D721Med (cell line): ENCODE measurements at regions not wholly inside any gene's neighbourhood (a gene's known extent, or its start where the extent isn't known, plus 50 kb on each side); places are given as distances from the start of the nearest gene placed in this dataset.

Experiments
- DNase-seq: peaks from one replicate; pipeline ENCODE4 v3.0.0; 2011; ENCODE audit warnings: low spot score; ENCODE audit not compliant: insufficient read length
- FAIRE-seq: peaks from 2 replicates; lab custom pipeline; 2011; peaks lifted over from hg19 to GRCh38; lab: Jason Lieb, UNC
- TF ChIP-seq, protein P1 (sequence below): IDR thresholded peaks from 2 replicates; pipeline ENCODE4 v1.5.1; 2012; ENCODE audit warnings: mild to moderate bottlenecking, control low read depth; ENCODE audit not compliant: insufficient read depth; ENCODE audit errors: missing control alignments

DNA sequence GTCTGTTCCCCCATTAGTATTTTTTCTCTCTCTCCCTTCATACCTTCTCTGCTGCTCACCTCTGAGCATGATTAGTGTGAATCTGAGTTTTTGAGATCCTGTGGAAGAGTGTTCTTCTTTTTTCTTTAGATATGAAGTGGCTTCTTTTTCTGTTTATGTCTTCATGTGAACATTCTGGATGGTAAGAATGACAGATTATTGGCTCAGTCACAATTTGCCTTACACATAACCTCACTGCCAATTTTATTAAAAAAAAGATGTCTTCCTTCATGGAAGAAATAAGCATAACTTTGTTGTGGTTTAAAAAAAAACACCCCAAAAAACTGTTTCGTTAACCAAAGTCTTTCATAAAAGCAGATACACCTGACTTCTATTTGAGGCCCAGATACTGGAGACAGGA, 539.1 kb downstream of the PLCL1 start:
- no peak for FAIRE-seq
- no peak for DNase-seq
- TF ChIP-seq, protein P1, sequence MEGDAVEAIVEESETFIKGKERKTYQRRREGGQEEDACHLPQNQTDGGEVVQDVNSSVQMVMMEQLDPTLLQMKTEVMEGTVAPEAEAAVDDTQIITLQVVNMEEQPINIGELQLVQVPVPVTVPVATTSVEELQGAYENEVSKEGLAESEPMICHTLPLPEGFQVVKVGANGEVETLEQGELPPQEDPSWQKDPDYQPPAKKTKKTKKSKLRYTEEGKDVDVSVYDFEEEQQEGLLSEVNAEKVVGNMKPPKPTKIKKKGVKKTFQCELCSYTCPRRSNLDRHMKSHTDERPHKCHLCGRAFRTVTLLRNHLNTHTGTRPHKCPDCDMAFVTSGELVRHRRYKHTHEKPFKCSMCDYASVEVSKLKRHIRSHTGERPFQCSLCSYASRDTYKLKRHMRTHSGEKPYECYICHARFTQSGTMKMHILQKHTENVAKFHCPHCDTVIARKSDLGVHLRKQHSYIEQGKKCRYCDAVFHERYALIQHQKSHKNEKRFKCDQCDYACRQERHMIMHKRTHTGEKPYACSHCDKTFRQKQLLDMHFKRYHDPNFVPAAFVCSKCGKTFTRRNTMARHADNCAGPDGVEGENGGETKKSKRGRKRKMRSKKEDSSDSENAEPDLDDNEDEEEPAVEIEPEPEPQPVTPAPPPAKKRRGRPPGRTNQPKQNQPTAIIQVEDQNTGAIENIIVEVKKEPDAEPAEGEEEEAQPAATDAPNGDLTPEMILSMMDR = no peak

DNA sequence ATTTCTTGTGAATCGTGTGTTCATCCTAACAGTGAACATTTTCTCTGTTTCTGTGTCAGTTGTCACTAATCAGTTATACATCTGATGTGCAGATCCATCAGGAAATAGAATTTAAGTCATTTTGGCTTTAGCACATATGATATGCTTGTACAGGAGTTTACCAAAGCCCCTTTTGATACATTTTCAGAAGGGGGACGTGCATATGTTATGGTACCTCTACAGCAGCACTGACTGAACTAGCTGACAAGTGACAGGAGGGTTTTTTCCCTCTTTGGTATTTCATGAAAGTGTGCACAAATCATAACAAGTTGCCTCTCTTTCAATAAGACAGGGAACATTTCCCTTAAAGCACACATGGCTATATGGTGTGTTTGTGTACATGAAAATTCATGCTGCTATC, 536.5 kb downstream of the PLCL1 start:
- no peak for FAIRE-seq
- no peak for DNase-seq
- TF ChIP-seq, protein P1 = no peak

DNA sequence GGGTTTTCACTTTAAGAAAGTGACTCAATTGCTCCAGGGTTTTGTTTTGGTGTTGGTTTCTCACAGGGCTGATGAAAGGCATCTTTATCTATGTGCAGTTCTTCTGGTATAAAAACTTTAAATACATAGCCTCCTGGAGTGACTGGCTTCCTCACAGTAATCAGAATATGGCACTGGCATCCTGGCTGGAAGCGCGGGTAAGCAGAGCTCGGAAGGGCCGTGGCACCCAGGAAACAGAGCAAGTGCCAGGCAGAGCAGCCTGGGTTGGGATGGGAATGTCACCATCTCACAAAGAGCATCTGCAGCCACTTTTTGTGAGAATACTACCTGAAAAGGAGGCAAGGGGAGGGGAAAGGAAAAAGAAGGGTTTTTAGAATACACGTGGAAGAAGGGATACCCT, 534.7 kb downstream of the PLCL1 start:
- TF ChIP-seq, protein P1 = no peak
- no peak for FAIRE-seq
- no peak for DNase-seq

DNA sequence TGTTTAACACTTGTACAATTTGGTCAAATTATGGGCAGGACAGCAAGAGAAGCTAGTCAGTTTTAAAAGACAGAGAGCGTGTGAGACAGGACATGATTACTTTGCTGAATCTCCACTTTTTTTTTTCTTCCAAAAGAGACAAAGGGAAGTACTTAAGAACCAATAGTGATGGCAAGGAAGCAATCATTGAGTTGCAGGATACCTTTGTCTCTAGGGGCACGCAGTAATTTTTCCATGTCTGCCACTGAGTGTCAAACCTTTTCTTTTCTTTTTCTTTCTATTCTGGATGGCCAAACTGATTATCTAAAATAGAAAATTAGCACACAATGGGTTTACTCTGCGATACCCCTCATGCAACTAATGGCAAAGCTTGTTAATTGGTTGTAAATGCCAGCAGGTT, 533.0 kb downstream of the PLCL1 start:
- DNase-seq = no peak
- no peak for FAIRE-seq
- TF ChIP-seq, protein P1 = no peak

DNA sequence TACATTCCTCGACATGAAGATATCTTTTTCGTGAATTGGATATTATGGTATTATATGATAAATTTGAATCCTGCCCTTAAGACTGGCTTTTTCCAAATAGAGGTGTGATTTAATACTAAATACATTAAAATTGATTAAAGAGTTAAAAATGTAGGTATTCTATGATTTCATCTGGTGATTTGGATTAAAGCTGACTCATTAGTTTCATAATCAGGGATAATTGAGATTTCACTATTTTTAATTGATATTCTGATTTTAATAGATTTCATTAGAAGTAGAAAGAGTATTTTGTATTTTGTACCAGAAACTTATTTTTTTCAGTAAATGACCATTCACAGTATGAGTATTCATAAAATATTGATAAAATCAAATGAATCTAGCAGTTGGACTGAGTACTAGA, 524.1 kb downstream of the PLCL1 start:
- FAIRE-seq (no peak), DNase-seq (no peak)
- TF ChIP-seq, protein P1 = no peak

DNA sequence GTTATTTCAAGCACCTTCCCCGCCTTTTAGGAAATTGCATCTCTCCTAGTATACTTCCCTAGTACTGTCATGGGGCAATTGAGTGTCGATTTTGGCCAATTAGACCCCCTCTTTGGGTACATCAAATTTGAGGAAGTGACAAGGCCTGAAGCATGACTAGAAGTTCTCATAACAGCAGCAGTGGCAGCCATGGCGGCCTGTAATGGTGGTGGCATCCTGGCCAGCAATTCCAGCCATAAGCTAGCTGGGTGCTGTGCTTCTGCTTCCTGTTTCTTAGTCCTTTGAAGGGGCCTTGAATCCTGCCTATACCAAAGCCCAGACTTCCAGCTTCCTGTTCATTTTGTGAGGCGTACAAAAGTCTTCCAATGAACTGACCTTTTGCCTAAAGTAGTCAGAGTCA, 523.1 kb downstream of the PLCL1 start:
- no peak for FAIRE-seq
- TF ChIP-seq, protein P1 = no peak
- DNase-seq = no peak

DNA sequence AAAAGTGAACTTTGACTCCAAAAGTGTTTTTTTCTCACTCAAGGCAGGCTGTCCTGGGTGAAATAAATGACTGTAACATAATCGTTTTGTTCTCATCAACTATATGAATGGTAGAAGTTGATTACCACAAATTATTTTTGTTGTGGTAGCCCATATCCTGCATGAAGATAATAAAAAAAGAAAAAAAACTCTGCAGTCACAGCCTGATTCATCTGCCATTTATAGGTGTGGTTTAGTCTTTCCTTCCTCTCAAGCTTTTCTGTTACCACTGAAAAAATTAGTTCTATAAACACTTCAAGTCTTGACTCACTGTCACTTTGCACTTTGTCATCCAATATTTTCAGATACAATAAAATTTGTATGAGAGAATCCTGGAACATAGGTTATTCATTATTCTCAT, 522.0 kb downstream of the PLCL1 start:
- TF ChIP-seq, protein P1 = no peak
- no peak for FAIRE-seq
- DNase-seq = no peak
